Suprapubic skin (tissue), 4 donors: ENCODE measurements at regions not wholly inside any gene's neighbourhood (a gene's known extent, or its start where the extent isn't known, plus 50 kb on each side); places are given as distances from the start of the nearest gene placed in this dataset.
"Not testable (repeated sequence)": the region's sequence is repeated elsewhere in the genome, so short reads cannot be mapped to it uniquely, and the experiment has no call there.

Experiments used
- DNase-seq, 2 donors: peaks; one replicate each; pipeline ENCODE4 v3.0.0-alpha.2; 2019; ENCODE audit warnings: low spot score in 2 of 2
- H3K27ac ChIP-seq: fragments of 200-600 bp; sonication (generic); one replicate; pipeline ENCODE4 v1.5.1; 2019
- H3K27me3 ChIP-seq: fragments of 200-600 bp; sonication (generic); one replicate; pipeline ENCODE4 v1.5.1; 2019
- H3K36me3 ChIP-seq: fragments of 200-600 bp; sonication (generic); one replicate; pipeline ENCODE4 v1.5.1; 2019
- H3K4me1 ChIP-seq: fragments of 200-600 bp; sonication (generic); one replicate; pipeline ENCODE4 v1.5.1; 2019
- H3K4me3 ChIP-seq: fragments of 200-600 bp; sonication (generic); one replicate; pipeline ENCODE4 v1.5.1; 2019; ENCODE audit warnings: mild to moderate bottlenecking
- H3K9me3 ChIP-seq: fragments of 200-600 bp; sonication (generic); one replicate; pipeline ENCODE4 v1.5.1; 2019
- CTCF ChIP-seq, 2 donors: fragments of 200-600 bp in 1 of 2; fragments of 450-650 bp in 1 of 2; sonication (generic) in 1 of 2; IDR thresholded peaks; one replicate each; pipeline ENCODE4 v1.5.1; 2016 to 2019; ENCODE audit warnings: antibody characterized with exemption in 2 of 2, mild to moderate bottlenecking in 1 of 2, moderate library complexity in 1 of 2
- EP300 ChIP-seq: sonication (generic); formaldehyde crosslinking; IDR thresholded peaks from one replicate; pipeline ENCODE4 v1.6.1; 2017; ENCODE audit warnings: antibody characterized with exemption
- POLR2A ChIP-seq, 2 donors: fragments of 450-650 bp; IDR thresholded peaks; one replicate each; pipeline ENCODE4 v1.6.1; 2017; ENCODE audit warnings: antibody characterized with exemption in 2 of 2, mild to moderate bottlenecking in 2 of 2, moderate library complexity in 2 of 2
- POLR2AphosphoS5 ChIP-seq, 3 donors: sonication (generic); formaldehyde crosslinking; IDR thresholded peaks; one replicate each; pipeline ENCODE4 v1.6.1; 2017; ENCODE audit warnings: antibody characterized with exemption in 3 of 3
- WGBS: methylation state at CpG from one replicate; pipeline ENCODE4 v1.1.5; 2018; 5-methylcytosine and 5-hydroxymethylcytosine counted together

- no peaks in the 10 kb centered on the region for H3K36me3 ChIP-seq
- DNase-seq = no peak
- H3K9me3 ChIP-seq = no peaks in the 10 kb centered on the region
- WGBS = 94% methylated on average over 8 of the region's 8 CpGs
- no peak overlapping the region for H3K27ac ChIP-seq
- no peaks in the 10 kb centered on the region for H3K27me3 ChIP-seq
- no peak for TF ChIP-seq POLR2AphosphoS5 (IDR thresholded peaks at IDR 0.05)
- TF ChIP-seq EP300 = no peak
- TF ChIP-seq CTCF (IDR thresholded peaks at IDR 0.05) = no peak
- TF ChIP-seq POLR2A (IDR thresholded peaks at IDR 0.05) = no peak
- no peak overlapping the region for H3K4me3 ChIP-seq
- H3K4me1 ChIP-seq = no peaks in the 10 kb centered on the region
These were observed 457.5 kb downstream of the ACTR3B start for GRCh38 chr7:153217032-153217431.

GRCh38 chr7:153224890-153225289, 465.3 kb downstream of the ACTR3B start:
- Histone ChIP-seq H3K4me1 (no peaks in the 10 kb centered on the region), H3K36me3 (no peaks in the 10 kb centered on the region), H3K4me3 (no peak overlapping the region), H3K27me3 (no peaks in the 10 kb centered on the region), H3K27ac (no peak overlapping the region), H3K9me3 (peaks cover 11% of the 10 kb centered on the region)
- TF ChIP-seq POLR2AphosphoS5 (IDR thresholded peaks at IDR 0.05) (no peak), POLR2A (IDR thresholded peaks at IDR 0.05) (no peak), CTCF (IDR thresholded peaks at IDR 0.05) (no peak), EP300 (no peak)
- DNase-seq = no peak
- 75% methylated on average over 1 of the region's 1 CpG for WGBS

GRCh38 chr7:153245136-153245535, 485.6 kb downstream of the ACTR3B start:
- WGBS = 64% methylated on average over 7 of the region's 7 CpGs
- not testable (repeated sequence) for H3K4me3 ChIP-seq, H3K36me3 ChIP-seq, H3K4me1 ChIP-seq, H3K27ac ChIP-seq, H3K27me3 ChIP-seq, H3K9me3 ChIP-seq, DNase-seq

- TF ChIP-seq CTCF (IDR thresholded peaks at IDR 0.05) (no peak), POLR2AphosphoS5 (IDR thresholded peaks at IDR 0.05) (no peak), POLR2A (IDR thresholded peaks at IDR 0.05) (no peak), EP300 (no peak)
- Histone ChIP-seq H3K9me3 (no peaks in the 10 kb centered on the region), H3K4me1 (no peaks in the 10 kb centered on the region), H3K36me3 (no peaks in the 10 kb centered on the region), H3K4me3 (no peak overlapping the region), H3K27ac (no peak overlapping the region), H3K27me3 (no peaks in the 10 kb centered on the region)
- no peak for DNase-seq
- WGBS = 88% methylated on average over 1 of the region's 1 CpG
These were observed 486.3 kb downstream of the ACTR3B start for GRCh38 chr7:153245809-153246208.

- DNase-seq = no peak
- 70% methylated on average over 4 of the region's 4 CpGs for WGBS
- no peak overlapping the region for H3K27ac ChIP-seq
- H3K4me3 ChIP-seq = no peak overlapping the region
- H3K36me3 ChIP-seq = no peaks in the 10 kb centered on the region
- no peaks in the 10 kb centered on the region for H3K4me1 ChIP-seq
- H3K27me3 ChIP-seq = no peaks in the 10 kb centered on the region
- H3K9me3 ChIP-seq = no peaks in the 10 kb centered on the region
- TF ChIP-seq POLR2A (IDR thresholded peaks at IDR 0.05) (no peak), POLR2AphosphoS5 (IDR thresholded peaks at IDR 0.05) (no peak), CTCF (IDR thresholded peaks at IDR 0.05) (no peak), EP300 (no peak)
These were observed 488.4 kb downstream of the ACTR3B start for GRCh38 chr7:153247926-153248325.

- TF ChIP-seq CTCF (IDR thresholded peaks at IDR 0.05) (no peak), POLR2AphosphoS5 (IDR thresholded peaks at IDR 0.05) (no peak), POLR2A (IDR thresholded peaks at IDR 0.05) (no peak), EP300 (no peak)
- DNase-seq = no peak
- no peaks in the 10 kb centered on the region for H3K36me3 ChIP-seq
- no peaks in the 10 kb centered on the region for H3K9me3 ChIP-seq
- H3K27me3 ChIP-seq = no peaks in the 10 kb centered on the region
- H3K4me3 ChIP-seq = no peak overlapping the region
- no peaks in the 10 kb centered on the region for H3K4me1 ChIP-seq
- H3K27ac ChIP-seq = no peak overlapping the region
- WGBS = 76% methylated on average over 6 of the region's 6 CpGs
These were observed 499.1 kb downstream of the ACTR3B start for GRCh38 chr7:153258686-153259085.
